Transverse colon (tissue), 4 donors: ENCODE measurements at regions not wholly inside any gene's neighbourhood (a gene's known extent, or its start where the extent isn't known, plus 50 kb on each side); places are given as distances from the start of the nearest gene placed in this dataset.
"Not testable (repeated sequence)": the region's sequence is repeated elsewhere in the genome, so short reads cannot be mapped to it uniquely, and the experiment has no call there.

Experiments
- DNase-seq: peaks from one replicate; pipeline ENCODE4 v3.0.0-alpha.2; 2019
- H3K27ac ChIP-seq, 4 donors: fragments of 200-600 bp; sonication (generic); 2 replicates each; pipeline ENCODE4 v1.5.1; 2016 to 2018; ENCODE audit warnings: inconsistent platforms in 4 of 4
- H3K27me3 ChIP-seq: fragments of 200-600 bp; sonication (generic); 2 replicates; pipeline ENCODE4 v1.5.1; 2017; ENCODE audit warnings: inconsistent platforms
- H3K36me3 ChIP-seq, 4 donors: fragments of 200-600 bp; sonication (generic); 2 replicates each; pipeline ENCODE4 v1.5.1; 2017 to 2019; ENCODE audit warnings: inconsistent platforms in 4 of 4
- H3K4me1 ChIP-seq, 4 donors: fragments of 200-600 bp; sonication (generic); 2 replicates each; pipeline ENCODE4 v1.5.1; 2017 to 2020; ENCODE audit warnings: inconsistent platforms in 4 of 4
- H3K4me3 ChIP-seq, 4 donors: fragments of 200-600 bp; sonication (generic); 1 replicate in 1 of 4; 2 replicates in 3 of 4; pipeline versions ENCODE4 v1.5.1 to v1.6.1; 2017 to 2019; ENCODE audit warnings: inconsistent platforms in 4 of 4
- H3K9me3 ChIP-seq, 2 donors: fragments of 200-600 bp; sonication (generic); 2 replicates each; pipeline ENCODE4 v1.5.1; 2017 to 2019; ENCODE audit warnings: inconsistent platforms in 2 of 2
- EP300 ChIP-seq: sonication (generic); formaldehyde crosslinking; IDR thresholded peaks from one replicate; pipeline ENCODE4 v1.6.1; 2017; ENCODE audit warnings: antibody characterized with exemption, low read depth
- POLR2A ChIP-seq: fragments of 450-650 bp; IDR thresholded peaks from one replicate; pipeline ENCODE4 v1.6.1; 2016; ENCODE audit warnings: antibody characterized with exemption, mild to moderate bottlenecking, moderate library complexity
- POLR2AphosphoS5 ChIP-seq, 3 donors: sonication (generic); formaldehyde crosslinking; IDR thresholded peaks; one replicate each; pipeline ENCODE4 v1.6.1; 2016; ENCODE audit warnings: antibody characterized with exemption in 3 of 3
- WGBS, 2 donors: methylation state at CpG; one replicate each; pipeline ENCODE4 v1.1.5; 2018; ENCODE audit warnings: low coverage in 1 of 2; 5-methylcytosine and 5-hydroxymethylcytosine counted together
- in situ Hi-C, 4 donors: fragments of 200-750 bp; cut with MboI; loops; one replicate each; pipeline versions ENCODE4 v1.15.0 to v1.15.1; 2017; ENCODE audit warnings: low sequenced_read_pairs in 3 of 4, low pct_ligation_motif_present in 1 of 4, low pct_unique_long_range_greater_than_20kb in 1 of 4
- intact Hi-C: fragments of 100-400 bp; cut with DNase I; formaldehyde crosslinking; loops from one replicate; pipeline ENCODE4 v1.15.1; 2023; ENCODE audit warnings: low total_unique reads
- TF ChIP-seq, protein P1 (sequence below), 5 experiments: fragments of 200-600 bp in 3 of 5; fragments of 450-650 bp in 2 of 5; sonication (generic) in 3 of 5; IDR thresholded peaks; 1 replicate in 2 of 5; 2 replicates in 3 of 5; pipeline ENCODE4 v1.5.1; 2016 to 2017; ENCODE audit warnings: antibody characterized with exemption in 5 of 5, inconsistent platforms in 3 of 5, mild to moderate bottlenecking in 2 of 5, moderate library complexity in 1 of 5

- DNase-seq, result no peak
- 84 to 85% methylated on average over 2 of the region's 2 CpGs for WGBS, 2 donors
Measured at GRCh38 chr17:71446645-71447437, 674.0 kb upstream of the SOX9 start.

GRCh38 chr17:71447644-71448043 lies 673.2 kb upstream of the SOX9 start:
- Histone ChIP-seq H3K27me3 (no peaks in the 10 kb centered on the region), H3K27ac (no peak overlapping the region), H3K4me1 (no peaks in the 10 kb centered on the region), H3K4me3 (no peak overlapping the region), H3K9me3 (no peaks in the 10 kb centered on the region), H3K36me3 (no peaks in the 10 kb centered on the region)
- no peak for TF ChIP-seq POLR2AphosphoS5 (IDR thresholded peaks at IDR 0.05)
- no peak for TF ChIP-seq POLR2A
- TF ChIP-seq, protein P1, sequence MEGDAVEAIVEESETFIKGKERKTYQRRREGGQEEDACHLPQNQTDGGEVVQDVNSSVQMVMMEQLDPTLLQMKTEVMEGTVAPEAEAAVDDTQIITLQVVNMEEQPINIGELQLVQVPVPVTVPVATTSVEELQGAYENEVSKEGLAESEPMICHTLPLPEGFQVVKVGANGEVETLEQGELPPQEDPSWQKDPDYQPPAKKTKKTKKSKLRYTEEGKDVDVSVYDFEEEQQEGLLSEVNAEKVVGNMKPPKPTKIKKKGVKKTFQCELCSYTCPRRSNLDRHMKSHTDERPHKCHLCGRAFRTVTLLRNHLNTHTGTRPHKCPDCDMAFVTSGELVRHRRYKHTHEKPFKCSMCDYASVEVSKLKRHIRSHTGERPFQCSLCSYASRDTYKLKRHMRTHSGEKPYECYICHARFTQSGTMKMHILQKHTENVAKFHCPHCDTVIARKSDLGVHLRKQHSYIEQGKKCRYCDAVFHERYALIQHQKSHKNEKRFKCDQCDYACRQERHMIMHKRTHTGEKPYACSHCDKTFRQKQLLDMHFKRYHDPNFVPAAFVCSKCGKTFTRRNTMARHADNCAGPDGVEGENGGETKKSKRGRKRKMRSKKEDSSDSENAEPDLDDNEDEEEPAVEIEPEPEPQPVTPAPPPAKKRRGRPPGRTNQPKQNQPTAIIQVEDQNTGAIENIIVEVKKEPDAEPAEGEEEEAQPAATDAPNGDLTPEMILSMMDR (IDR thresholded peaks at IDR 0.05), result no peak
- TF ChIP-seq EP300, result no peak
- in situ Hi-C loops (no loop called here), intact Hi-C loops (no loop called here)
- no peak for DNase-seq
- WGBS, 2 donors, result 50 to 71% methylated on average over 1 to 3 of the region's 3 CpGs

More at GRCh38 chr17:71446645-71447437, 674.0 kb upstream of the SOX9 start:
- intact Hi-C loops (no loop called here), in situ Hi-C loops (no loop called here)
- no peaks in the 10 kb centered on the region for H3K4me1 ChIP-seq
- H3K4me3 ChIP-seq, result no peak overlapping the region
- H3K36me3 ChIP-seq, result no peaks in the 10 kb centered on the region
- no peaks in the 10 kb centered on the region for H3K27me3 ChIP-seq
- no peaks in the 10 kb centered on the region for H3K9me3 ChIP-seq
- H3K27ac ChIP-seq, result no peak overlapping the region
- TF ChIP-seq, protein P1 (IDR thresholded peaks at IDR 0.05), result no peak
- TF ChIP-seq POLR2AphosphoS5 (IDR thresholded peaks at IDR 0.05) (no peak), EP300 (no peak), POLR2A (no peak)

- H3K27me3 ChIP-seq, DNase-seq, H3K4me1 ChIP-seq, intact Hi-C loops, H3K36me3 ChIP-seq, H3K4me3 ChIP-seq, H3K9me3 ChIP-seq, H3K27ac ChIP-seq: not testable (repeated sequence)
- WGBS, 2 donors, result 58 to 61% methylated on average over 2 of the region's 2 CpGs
- in situ Hi-C loops, result loop anchor here (25.0 kb wide), 4 partner anchors 112 to 1087 kb away; partner anchors contain the start of gene SOX9 (in 2 of the 4)
Measured at GRCh38 chr17:71450657-71451056, 670.2 kb upstream of the SOX9 start.

DNA sequence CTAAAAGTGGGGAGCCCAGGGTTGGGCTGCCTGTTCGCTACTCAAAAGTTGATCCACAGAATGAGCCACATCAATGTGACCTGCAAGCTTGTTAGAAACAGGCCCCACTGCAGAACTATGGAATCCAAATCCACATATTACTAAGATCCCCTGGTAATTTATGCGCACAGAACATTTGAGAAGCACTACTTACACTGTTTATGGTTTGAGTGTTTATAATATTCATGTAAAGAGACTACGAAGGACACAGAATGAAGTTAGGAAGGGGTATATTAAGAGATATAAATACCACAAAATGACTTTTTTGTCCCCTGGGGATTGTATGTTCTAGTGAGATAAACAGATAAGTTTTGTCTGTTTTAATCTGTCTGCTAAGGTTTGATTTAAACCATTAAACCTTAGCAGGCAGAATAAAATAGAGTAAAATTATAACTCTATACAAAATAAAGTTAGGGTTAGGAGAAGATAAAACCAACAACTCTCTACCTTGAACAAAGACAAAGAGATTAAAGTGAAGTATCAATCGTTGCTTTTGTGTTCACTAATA lies 666.9 kb upstream of the SOX9 start:
- TF ChIP-seq POLR2AphosphoS5 (IDR thresholded peaks at IDR 0.05), result no peak
- Histone ChIP-seq H3K27ac (no peak overlapping the region), H3K4me1 (no peaks in the 10 kb centered on the region), H3K27me3 (no peaks in the 10 kb centered on the region), H3K9me3 (no peaks in the 10 kb centered on the region), H3K36me3 (no peaks in the 10 kb centered on the region), H3K4me3 (no peak overlapping the region)
- 83 to 94% methylated on average over 4 of the region's 4 CpGs for WGBS, 2 donors
- intact Hi-C loops, result no loop called here
- in situ Hi-C loops, result loop anchor here (25.0 kb wide), 4 partner anchors 108 to 1083 kb away; partner anchors contain the start of gene SOX9 (in 2 of the 4)
- DNase-seq, result no peak

DNA sequence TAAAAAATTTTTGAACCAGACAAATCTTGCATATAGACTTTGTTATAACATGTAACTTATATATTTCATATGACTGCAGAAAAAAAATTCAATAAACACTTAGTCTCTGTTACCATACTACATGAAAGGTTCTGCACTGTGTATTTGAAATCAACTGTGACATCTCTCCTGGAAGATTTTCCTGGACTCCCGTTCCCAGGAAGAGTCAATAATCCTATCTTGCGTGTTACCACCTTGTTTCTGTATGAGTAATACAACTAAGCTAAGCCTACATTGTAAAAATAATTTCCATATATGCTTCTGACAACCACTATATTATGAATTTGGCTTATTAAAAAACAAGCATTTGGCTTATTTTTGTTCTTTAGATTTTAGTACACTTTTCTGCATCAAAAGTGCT lies 665.6 kb upstream of the SOX9 start:
- H3K36me3 ChIP-seq, result no peaks in the 10 kb centered on the region
- WGBS, 2 donors, result 55 to 57% methylated on average over 2 of the region's 2 CpGs
- intact Hi-C loops (no loop called here), in situ Hi-C loops (loop anchor here (25.0 kb wide), 4 partner anchors 107 to 1082 kb away; partner anchors contain the start of gene SOX9 (in 2 of the 4))
- no peaks in the 10 kb centered on the region for H3K27me3 ChIP-seq
- H3K9me3 ChIP-seq, result no peaks in the 10 kb centered on the region
- H3K4me1 ChIP-seq, result no peaks in the 10 kb centered on the region
- TF ChIP-seq EP300, result no peak
- no peak for TF ChIP-seq POLR2AphosphoS5 (IDR thresholded peaks at IDR 0.05)
- TF ChIP-seq, protein P1 (IDR thresholded peaks at IDR 0.05), result no peak
- TF ChIP-seq POLR2A, result no peak
- no peak for DNase-seq
- no peak overlapping the region for H3K4me3 ChIP-seq
- H3K27ac ChIP-seq, result no peak overlapping the region
